ENCODE measurements at regions not wholly inside any gene's neighbourhood (a gene's known extent, or its start where the extent isn't known, plus 50 kb on each side); places are given as distances from the start of the nearest gene placed in this dataset.

DNA sequence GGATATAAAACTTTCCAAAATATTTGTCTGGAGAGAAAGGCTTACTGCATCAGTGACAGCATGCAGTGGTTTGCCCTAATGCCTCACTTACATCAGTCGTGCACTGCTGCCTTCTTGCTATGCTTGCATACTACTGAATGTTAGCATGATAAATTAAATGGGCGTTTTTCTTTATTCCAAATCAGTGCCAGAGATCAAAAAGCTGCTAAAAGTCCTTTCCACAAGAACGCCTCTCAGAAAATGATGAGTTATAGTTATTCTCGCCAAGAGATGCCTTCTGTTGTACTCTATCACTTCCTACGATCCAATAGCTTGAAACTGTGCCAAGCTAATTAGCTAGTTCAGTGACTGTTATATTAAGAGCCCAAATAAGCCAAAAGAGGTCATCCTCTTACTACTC lies 345.8 kb upstream of the ROBO2 start:
- no peak for DNase-seq
- intact Hi-C loops (cut with DNase I): no loop called here
- 50 to 71% (median 57%) methylated on average over 5 of the region's 5 CpGs for WGBS, 4 donors
- Histone ChIP-seq H3K4me3 (no peak overlapping the region), H3K36me3 (replicated peaks in 1 of 2) (no peaks in the 10 kb centered on the region), H3K9me3 (replicated peaks in 1 of 3) (no peaks in the 10 kb centered on the region), H3K27ac (no peak overlapping the region), H3K27me3 (no peaks in the 10 kb centered on the region), H3K4me1 (replicated peaks in 1 of 2) (no peaks in the 10 kb centered on the region)
- no peak for TF ChIP-seq POLR2A (IDR thresholded peaks at IDR 0.05)
- TF ChIP-seq, protein P1, sequence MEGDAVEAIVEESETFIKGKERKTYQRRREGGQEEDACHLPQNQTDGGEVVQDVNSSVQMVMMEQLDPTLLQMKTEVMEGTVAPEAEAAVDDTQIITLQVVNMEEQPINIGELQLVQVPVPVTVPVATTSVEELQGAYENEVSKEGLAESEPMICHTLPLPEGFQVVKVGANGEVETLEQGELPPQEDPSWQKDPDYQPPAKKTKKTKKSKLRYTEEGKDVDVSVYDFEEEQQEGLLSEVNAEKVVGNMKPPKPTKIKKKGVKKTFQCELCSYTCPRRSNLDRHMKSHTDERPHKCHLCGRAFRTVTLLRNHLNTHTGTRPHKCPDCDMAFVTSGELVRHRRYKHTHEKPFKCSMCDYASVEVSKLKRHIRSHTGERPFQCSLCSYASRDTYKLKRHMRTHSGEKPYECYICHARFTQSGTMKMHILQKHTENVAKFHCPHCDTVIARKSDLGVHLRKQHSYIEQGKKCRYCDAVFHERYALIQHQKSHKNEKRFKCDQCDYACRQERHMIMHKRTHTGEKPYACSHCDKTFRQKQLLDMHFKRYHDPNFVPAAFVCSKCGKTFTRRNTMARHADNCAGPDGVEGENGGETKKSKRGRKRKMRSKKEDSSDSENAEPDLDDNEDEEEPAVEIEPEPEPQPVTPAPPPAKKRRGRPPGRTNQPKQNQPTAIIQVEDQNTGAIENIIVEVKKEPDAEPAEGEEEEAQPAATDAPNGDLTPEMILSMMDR (IDR thresholded peaks at IDR 0.05): no peak

DNA sequence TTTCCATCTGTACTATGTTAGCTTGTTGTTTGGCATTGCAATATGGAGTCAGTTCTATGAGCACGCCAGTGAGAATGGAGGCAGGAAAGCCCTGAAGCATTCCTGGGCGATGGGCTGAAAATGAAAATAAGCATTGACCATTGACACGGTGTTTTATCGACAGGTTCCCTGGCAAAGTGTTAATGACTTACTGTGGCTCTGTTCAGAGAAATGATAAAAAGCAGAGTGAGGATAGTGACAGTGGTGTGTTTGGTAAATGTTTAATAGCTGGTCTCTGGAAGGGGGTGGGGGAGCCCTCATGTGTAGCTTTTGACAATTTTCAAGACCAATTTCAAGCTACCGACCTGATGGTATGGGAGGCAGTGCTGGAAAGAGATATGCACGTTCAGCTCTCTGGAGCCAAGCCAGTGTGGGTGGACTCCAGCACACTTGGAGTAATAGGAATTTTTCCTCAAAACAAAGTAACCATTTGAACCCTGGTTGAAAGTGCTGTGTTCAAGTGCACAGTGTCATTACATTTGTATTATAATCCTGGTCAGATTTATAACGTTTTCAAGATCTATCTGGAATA lies 341.7 kb upstream of the ROBO2 start:
- Histone ChIP-seq H3K9me3 (replicated peaks in 1 of 3) (no peaks in the 10 kb centered on the region), H3K27me3 (no peaks in the 10 kb centered on the region), H3K4me3 (no peak overlapping the region), H3K4me1 (replicated peaks in 1 of 2) (no peaks in the 10 kb centered on the region), H3K36me3 (replicated peaks in 1 of 2) (no peaks in the 10 kb centered on the region), H3K27ac (no peak overlapping the region)
- no peak for DNase-seq
- TF ChIP-seq, protein P1 (IDR thresholded peaks at IDR 0.05): no peak
- no peak for TF ChIP-seq POLR2A (IDR thresholded peaks at IDR 0.05)
- intact Hi-C loops (cut with DNase I): no loop called here
- 54 to 63% (median 59%) methylated on average over 7 of the region's 7 CpGs for WGBS, 4 donors

DNA sequence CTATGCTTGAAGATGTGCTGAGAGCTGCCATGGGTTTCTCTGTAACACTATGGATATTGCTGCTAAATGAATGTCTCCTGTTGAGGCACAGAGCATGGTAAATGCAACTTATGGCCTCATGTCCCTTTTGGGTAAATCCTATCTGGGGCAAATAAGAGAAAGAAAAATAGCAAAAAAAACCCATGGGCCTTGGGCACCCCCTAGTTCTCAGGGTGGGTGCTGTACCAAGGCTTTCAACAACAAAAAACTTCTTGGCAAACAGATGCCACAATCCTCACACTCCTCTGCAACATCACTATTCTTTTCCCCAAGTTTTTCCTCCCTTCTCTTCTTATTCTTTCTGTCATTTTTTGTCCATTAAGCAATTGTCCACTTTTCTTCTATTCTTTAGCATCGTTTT lies 340.1 kb upstream of the ROBO2 start:
- intact Hi-C loops (cut with DNase I): no loop called here
- Histone ChIP-seq H3K27ac (no peak overlapping the region), H3K4me1 (replicated peaks in 1 of 2) (no peaks in the 10 kb centered on the region), H3K4me3 (no peak overlapping the region), H3K27me3 (no peaks in the 10 kb centered on the region), H3K36me3 (replicated peaks in 1 of 2) (no peaks in the 10 kb centered on the region), H3K9me3 (replicated peaks in 1 of 3) (no peaks in the 10 kb centered on the region)
- WGBS, 4 donors: 40 to 61% (median 56%) methylated on average over 1 of the region's 1 CpG
- DNase-seq: no peak
- TF ChIP-seq, protein P1 (IDR thresholded peaks at IDR 0.05): no peak
- TF ChIP-seq POLR2A (IDR thresholded peaks at IDR 0.05): no peak

DNA sequence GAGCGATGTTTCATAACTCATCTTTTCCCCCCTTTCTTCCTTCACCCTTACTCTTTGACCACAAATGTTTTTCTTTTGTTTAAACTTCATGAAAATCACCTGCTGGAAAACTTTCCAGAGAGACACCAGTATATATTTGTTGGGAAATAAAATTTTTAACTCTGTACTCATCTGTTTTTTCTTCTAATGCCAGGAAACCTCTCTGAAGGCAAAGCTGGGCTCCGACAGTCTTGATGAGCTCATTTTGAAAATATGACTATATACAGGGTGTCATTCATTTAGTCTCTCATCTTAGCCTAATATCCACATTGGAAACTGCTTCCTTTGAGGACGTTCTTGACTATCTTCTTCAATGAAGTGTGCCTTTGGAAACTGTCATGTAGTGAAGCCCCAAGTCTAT lies 339.6 kb upstream of the ROBO2 start:
- Histone ChIP-seq H3K9me3 (replicated peaks in 1 of 3) (no peaks in the 10 kb centered on the region), H3K27me3 (no peaks in the 10 kb centered on the region), H3K4me1 (replicated peaks in 1 of 2) (no peaks in the 10 kb centered on the region), H3K4me3 (no peak overlapping the region), H3K27ac (no peak overlapping the region), H3K36me3 (replicated peaks in 1 of 2) (no peaks in the 10 kb centered on the region)
- no peak for DNase-seq
- TF ChIP-seq POLR2A (IDR thresholded peaks at IDR 0.05): no peak
- TF ChIP-seq, protein P1 (IDR thresholded peaks at IDR 0.05): no peak
- intact Hi-C loops (cut with DNase I): no loop called here
- WGBS, 4 donors: 67 to 79% (median 76%) methylated on average over 3 of the region's 3 CpGs
